ENCODE measurements at regions not wholly inside any gene's neighbourhood (a gene's known extent, or its start where the extent isn't known, plus 50 kb on each side); places are given as distances from the start of the nearest gene placed in this dataset.

DNA sequence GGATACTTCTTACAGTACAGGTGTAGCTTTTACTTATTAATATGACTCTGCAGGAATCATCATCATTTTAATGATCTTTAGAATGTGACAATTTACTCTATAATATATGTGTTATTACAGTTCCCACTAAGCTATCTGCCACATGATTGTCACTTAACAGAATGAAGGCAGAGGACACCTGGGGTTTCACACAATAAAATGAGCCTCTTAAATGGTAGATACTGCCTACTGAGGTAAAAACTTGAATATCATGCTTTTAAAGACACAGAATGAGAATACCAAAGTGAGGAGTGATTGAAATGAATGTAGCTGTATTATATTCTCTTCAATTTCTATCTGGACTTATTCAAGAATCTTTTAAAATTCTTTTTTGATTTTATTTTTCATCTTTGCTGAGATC lies 1255.3 kb upstream of the LRRN3 start:
- TF ChIP-seq FOXK1 (CRISPR knock-in tag; IDR thresholded peaks at IDR 0.05; ENCODE audit: borderline replicate concordance, low read depth) (no peak), KDM1A (CRISPR knock-in tag; IDR thresholded peaks at IDR 0.05) (no peak), YY1 (IDR thresholded peaks at IDR 0.05; ENCODE audit: insufficient read depth, insufficient replicate concordance, low read depth, low read length) (no peak), NFIB (CRISPR knock-in tag; IDR thresholded peaks at IDR 0.05; ENCODE audit: borderline replicate concordance) (no peak), RBFOX2 (IDR thresholded peaks at IDR 0.05; ENCODE audit: low read depth, low read length) (no peak), GABPA (IDR thresholded peaks at IDR 0.05; ENCODE audit: low read depth, low read length) (no peak), GABPA (CRISPR knock-in tag; IDR thresholded peaks at IDR 0.05; ENCODE audit: low read depth) (no peak)
- TF ChIP-seq, protein P1, sequence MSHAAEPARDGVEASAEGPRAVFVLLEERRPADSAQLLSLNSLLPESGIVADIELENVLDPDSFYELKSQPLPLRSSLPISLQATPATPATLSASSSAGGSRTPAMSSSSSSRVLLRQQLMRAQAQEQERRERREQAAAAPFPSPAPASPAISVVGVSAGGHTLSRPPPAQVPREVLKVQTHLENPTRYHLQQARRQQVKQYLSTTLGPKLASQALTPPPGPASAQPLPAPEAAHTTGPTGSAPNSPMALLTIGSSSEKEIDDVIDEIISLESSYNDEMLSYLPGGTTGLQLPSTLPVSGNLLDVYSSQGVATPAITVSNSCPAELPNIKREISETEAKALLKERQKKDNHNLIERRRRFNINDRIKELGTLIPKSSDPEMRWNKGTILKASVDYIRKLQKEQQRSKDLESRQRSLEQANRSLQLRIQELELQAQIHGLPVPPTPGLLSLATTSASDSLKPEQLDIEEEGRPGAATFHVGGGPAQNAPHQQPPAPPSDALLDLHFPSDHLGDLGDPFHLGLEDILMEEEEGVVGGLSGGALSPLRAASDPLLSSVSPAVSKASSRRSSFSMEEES (CRISPR knock-in tag; IDR thresholded peaks at IDR 0.05) = no peak
- TF ChIP-seq, protein P2, sequence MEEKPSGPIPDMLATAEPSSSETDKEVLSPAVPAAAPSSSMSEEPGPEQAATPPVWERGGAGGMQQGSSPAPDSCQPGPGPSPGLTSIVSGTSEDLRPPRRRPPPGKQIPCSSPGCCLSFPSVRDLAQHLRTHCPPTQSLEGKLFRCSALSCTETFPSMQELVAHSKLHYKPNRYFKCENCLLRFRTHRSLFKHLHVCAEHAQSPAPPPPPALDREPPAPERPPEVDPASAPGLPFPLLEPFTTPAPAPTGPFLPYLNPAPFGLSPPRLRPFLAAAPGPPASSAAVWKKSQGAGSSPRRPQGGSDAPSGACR (CRISPR knock-in tag; IDR thresholded peaks at IDR 0.05) = no peak
- TF ChIP-seq, protein P3, sequence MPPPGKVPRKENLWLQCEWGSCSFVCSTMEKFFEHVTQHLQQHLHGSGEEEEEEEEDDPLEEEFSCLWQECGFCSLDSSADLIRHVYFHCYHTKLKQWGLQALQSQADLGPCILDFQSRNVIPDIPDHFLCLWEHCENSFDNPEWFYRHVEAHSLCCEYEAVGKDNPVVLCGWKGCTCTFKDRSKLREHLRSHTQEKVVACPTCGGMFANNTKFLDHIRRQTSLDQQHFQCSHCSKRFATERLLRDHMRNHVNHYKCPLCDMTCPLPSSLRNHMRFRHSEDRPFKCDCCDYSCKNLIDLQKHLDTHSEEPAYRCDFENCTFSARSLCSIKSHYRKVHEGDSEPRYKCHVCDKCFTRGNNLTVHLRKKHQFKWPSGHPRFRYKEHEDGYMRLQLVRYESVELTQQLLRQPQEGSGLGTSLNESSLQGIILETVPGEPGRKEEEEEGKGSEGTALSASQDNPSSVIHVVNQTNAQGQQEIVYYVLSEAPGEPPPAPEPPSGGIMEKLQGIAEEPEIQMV (CRISPR knock-in tag; IDR thresholded peaks at IDR 0.05; ENCODE audit: low read depth) = no peak
